KBM-7 (cell line): ENCODE measurements at regions not wholly inside any gene's neighbourhood (a gene's known extent, or its start where the extent isn't known, plus 50 kb on each side); places are given as distances from the start of the nearest gene placed in this dataset.

ENCODE experiments used
- DNase-seq: peaks from one replicate; pipeline ENCODE4 v3.0.0-alpha.2; 2015
- in situ Hi-C: fragments of 300-500 bp; cut with MboI; formaldehyde crosslinking; loops from 2 replicates; pipeline ENCODE4 v1.14.3; 2020; ENCODE audit warnings: low sequenced_read_pairs, low pct_unique_long_range_greater_than_20kb, mixed read lengths

DNA sequence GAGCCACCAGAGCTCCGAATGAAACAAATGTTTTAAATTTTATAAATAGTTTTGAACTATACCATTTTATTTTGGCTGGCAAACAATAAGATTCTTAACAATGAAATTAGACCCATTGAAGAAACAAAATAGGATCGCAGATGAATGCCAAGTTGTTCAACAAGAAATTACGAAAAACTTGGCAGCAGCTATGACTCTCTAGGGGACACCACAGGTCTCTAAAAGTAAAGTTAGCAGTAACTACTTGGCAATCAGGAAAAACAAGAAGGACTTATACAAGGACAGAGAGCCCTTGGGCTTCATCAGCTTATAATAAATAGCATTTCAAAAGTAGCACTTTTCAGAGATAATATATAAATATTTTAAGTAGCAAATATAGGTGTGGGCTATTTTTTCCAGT lies 603.8 kb upstream of the PSMD7 start:
- in situ Hi-C loops: no loop called here
- DNase-seq: no peak

DNA sequence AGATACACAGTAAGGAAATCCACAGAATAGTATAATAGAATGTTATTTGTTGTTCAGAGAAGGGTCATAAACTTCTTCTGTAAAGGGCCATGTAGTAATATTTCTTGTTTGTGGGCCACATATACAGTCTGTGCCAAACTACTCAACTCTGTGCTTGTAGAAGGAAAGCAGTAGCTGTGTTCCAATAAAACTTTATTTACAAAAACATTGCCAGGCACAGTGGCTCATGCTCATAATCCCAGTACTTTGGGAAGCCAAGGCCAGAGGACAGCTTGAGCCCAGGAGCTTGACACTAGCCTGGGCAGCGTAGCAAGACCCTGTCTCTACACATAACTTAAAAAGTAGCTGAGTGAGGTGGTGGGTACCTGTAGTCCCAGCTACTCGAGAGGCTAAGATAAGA lies 612.8 kb upstream of the PSMD7 start:
- in situ Hi-C loops: no loop called here
- no peak for DNase-seq

DNA sequence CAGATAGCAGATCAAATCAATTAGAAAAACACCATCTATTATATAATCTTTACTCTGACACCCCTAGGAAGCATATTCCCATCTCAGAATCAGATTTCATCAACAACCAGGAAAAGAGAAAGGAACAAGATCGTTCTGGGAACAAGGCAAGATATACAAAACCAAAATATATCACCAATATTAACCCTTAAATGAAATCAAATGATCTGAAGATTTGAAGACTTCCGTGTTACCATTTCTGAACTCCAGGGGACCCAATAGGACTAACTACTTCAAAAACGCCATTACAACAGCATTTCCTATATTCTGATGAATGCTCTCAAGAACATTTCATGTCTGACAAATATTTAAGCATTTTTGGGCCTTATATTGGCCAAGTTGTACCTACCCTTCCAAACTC lies 624.2 kb upstream of the ZFHX3 start:
- in situ Hi-C loops: no loop called here
- DNase-seq: no peak

DNA sequence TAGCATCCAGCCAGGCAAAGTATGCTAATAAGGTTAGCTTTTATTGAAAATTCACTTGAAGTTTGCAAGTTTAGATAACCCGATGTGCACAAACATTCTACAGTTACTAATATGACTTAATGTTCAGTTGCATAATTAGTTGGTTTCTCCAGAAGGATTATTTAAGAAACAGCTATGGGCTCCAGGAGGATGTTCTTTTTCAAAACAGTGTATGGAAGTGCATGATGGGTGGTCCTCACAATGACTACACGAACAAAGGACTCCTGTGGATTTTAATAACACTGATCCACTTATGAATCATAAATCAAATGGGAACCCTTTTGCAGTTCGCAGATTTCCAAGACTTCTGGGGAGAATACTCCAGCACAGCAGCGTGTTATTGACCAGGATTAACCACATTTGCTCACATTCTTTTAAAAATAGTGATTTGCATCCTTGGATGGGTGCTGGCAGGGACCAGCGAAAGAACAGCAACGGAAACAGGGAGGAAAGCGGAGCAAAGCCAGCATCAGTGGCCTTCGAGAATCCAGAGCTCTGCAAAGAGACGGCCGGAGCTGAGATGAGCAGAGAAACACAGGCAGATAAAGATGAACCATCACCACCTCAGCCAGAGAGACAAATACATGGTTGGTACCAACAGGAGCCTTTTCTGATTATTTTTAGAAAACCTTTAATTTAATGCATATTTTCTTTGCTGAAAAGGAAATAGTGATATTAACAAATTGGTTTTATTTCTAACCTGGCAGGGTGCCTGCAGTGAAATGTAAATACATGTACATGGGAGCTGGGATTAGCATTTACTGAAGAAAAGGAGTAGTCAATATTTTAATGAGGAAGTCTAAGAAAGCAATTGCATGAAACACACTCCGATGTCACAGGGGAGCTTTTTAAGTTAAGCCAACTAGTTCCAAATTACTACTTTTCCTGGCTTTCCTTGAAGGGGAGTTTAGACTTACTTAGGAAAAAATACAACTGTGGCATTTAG lies 623.2 kb upstream of the ZFHX3 start:
- DNase-seq: no peak
- in situ Hi-C loops: no loop called here

DNA sequence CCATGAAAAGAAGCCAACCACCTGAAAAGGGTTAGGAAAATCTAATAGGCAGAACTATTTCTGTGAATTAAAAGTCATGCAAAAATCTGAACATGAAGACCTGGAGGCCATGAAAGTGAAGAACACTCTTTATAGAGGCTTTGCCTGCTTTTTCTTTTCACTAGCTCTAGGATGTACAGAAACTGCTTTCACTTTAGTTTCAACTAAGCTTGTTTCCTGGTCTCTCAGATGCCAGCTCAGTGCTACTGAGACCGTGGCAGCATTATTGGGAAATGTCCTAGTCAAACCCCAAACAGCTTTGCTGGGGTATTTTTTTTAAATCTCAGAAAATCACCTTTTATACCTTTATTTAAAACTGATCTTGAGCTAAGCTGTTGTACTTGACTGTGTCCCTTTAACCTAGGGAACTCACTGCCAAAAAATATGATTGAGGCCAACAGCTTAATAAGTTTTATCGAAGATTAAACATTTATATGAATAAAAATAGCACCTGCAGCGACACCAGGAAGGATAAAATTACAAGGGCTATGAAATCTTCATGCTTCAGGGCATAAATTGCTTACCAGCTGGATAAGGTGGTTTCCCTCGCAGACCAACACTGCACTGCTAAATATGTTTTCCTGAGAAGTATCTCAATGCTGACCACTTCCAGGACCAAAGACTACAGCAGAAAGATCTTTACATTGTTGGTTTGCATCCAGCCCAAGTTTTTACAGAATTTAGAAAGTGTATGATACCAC lies 621.8 kb upstream of the ZFHX3 start:
- no peak for DNase-seq
- in situ Hi-C loops: no loop called here

DNA sequence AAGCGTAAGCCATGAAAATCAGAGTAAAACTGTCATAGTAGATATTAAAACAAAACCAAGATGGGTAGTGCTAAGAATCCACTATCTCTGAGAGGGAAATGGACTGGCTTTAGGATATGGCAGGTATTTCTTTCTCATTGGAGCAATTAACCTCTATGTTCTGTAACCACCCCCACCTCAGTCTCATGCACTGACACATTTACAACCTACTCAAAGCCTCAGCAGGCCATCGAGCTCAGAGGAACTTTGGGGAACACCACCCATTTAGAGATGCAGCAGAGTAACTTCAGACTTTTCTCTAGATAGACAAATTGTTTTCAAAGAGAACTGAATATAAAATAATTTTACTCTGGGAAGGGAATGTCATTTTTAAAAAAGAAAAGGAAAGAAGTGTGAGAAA lies 615.8 kb upstream of the ZFHX3 start:
- in situ Hi-C loops: no loop called here
- no peak for DNase-seq

DNA sequence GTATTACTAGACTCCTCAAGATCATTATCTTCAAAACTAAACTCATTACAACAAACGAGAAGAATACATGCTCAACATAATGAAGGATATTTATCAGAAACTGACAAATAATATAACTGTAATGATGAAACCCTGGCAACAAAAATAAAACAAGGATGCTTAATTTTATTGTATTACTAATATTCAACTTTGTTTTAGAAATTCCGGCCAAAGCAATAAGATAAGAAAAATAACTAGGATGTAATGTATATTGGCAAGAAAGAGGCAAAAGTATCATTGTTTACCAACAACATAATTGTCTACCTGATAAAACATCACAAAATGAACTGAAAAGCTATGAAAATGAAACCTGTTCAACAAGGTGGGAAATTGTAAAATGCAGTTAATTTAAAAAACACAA lies 588.3 kb upstream of the ZFHX3 start:
- no peak for DNase-seq
- in situ Hi-C loops: no loop called here

DNA sequence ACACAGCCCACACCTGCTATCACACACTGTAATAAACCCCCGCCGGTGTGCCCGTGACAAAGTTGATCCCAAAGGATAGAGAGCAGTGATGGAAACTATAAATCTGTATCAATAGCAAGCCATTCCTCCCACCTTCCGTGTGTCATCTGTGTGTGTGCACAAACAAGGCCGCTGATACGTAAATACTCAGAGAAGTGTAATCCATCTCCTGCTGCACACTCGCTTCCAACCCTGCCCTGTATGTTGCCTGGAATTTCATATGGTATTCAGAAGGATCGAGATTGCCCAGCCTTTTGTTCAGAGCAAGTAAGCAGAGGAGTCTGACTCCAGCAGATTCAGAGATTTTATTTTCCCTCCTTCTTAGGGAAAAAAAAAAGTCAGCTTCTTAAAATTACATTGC lies 581.1 kb upstream of the ZFHX3 start:
- DNase-seq: no peak
- in situ Hi-C loops: no loop called here

DNA sequence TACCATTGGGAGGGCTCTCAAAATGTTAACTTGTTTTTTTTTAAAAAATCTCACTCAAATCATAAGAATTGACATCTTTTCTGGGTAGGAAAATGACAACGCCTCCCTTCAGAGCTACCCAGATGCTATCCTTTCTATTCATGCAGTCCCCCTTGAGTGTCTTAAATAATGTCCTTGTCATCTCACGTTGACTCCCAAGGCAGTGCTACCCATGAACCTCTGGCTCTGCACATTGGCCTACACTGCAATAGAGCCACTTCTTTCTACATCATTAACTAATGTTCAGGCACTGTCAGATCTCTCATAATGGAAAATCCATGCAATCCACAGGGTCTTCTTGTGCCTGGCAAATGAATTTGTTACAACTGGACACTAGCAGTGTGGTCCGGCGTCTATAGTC lies 569.8 kb upstream of the ZFHX3 start:
- no peak for DNase-seq
- in situ Hi-C loops: no loop called here

DNA sequence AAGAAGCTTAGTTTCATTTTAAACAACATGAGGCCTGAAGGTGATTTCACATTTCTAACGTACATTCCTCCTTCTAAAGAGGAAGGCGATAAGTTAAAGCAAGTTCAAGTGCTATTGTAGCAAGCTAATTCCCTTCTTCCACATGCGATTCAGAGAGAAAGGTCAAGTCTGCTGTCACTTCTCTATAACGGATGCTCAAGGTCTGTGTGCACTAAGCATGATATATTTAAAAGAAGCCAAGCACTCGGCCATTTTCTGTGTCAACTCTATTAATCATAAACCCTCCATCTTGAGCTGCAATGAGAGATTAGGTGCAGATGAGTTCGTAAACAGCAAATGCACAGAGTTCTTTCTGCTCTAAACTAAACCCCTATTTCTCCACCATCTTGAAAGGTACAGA lies 568.8 kb upstream of the ZFHX3 start:
- in situ Hi-C loops: no loop called here
- DNase-seq: no peak

DNA sequence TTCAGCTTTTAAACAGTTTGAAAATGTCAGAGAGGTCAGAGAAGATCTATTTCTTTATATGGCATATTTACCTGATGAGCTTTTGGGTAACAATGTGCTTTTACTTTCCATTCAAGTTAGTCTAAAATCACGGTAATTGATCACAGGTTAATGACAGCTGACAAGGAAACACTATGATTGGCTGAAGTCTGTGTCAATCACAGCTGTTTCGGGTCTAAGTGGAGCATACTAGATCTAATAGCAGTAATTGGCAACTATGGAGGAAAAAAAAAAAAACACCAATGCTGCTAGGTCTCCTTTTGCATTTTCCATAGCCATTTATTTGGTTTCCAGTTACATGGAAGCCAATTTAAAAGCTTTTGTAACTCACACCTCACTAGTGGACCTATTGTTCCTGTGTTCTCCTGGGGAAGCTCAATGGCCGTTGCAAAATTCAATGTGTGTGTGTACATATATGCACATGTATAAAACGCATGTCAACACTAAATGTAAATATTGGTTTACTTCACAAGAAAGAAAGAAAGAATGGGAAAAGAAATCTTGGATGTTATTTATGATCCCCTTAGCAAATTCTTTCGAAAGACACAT lies 568.3 kb upstream of the ZFHX3 start:
- no peak for DNase-seq
- in situ Hi-C loops: no loop called here

DNA sequence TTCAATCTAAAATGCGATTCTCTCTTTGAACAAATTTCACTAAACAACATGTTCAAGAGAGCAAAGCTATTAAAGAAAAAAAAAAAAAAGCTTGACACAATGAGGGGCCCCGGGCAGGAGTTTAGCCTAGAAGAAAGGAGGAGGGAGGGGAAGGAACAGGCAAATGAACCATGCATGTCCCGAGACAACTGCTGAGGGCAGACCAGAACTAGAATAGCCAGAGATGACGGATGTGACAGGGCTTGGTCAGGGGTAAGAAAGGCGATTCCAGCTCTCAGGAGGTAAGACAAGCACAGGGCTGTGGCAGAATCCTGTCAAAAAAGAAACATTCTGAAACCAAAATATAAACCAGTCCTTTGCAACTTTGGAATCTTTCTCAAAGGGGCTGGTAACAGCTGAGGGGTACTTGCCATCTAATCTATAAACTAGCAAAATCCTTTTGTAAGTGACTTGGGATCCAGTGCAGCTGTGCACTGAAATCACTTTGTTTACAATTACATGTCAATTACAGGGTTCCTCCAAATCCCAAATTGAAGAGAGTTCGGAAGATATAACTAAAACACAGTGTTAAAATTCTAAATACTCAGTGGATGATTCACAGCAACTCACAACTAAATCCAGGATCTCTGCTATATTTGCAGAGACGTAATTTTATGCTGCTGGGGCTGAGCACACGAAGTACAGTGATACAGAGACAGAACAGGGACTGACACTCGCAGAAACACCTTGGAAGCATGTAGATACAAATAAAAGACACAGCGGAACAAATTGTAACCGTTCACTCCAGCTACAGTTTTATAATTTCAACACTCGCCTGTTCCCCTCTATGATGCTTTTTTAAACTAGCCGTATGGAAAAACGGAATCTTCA lies 567.4 kb upstream of the ZFHX3 start:
- no peak for DNase-seq
- in situ Hi-C loops: no loop called here

DNA sequence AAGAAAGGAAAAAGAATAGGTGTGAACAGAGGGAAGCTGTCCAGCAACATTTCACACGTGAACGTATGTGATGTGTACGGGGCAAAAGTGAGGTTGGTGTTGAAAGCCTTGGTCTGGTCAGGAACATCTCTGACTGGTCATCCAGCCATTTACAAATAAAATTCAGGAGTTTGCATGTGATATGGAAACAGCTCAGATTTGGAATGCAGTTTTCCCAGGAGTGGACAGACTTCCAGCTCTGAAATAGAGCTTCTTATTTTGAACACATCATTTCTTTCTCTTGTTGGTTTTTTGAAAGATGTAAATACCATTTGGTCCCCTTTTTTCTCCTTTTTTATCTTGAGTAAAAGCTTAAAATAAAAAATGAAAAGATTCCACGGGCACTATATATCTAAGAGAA lies 566.2 kb upstream of the ZFHX3 start:
- DNase-seq: no peak
- in situ Hi-C loops: no loop called here

DNA sequence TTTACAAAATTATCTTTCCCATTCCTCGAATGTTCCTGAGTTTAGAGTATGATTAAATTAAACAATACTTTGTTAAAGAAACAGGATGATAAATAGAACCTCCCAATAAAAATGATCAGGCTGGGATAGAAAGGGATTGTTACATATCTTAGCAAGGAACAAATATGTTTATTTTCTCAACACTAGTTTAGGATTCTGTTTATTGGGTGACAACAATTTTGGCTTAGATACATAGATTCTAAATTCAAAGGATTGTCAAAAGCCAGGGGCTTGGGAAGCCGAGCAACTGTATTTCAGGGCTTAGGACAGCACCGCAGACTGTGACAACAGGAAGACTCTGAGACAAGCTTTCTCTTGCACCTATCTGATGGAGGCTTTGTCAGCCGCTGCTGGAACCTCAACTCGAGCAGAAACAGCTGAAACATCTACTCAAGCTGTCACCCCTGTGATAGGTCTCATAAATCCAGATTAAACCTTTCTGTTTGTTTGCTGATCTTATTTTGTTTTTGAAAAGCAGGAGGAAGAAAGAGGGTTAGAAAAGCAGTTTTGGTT lies 562.8 kb upstream of the ZFHX3 start:
- in situ Hi-C loops: no loop called here

DNA sequence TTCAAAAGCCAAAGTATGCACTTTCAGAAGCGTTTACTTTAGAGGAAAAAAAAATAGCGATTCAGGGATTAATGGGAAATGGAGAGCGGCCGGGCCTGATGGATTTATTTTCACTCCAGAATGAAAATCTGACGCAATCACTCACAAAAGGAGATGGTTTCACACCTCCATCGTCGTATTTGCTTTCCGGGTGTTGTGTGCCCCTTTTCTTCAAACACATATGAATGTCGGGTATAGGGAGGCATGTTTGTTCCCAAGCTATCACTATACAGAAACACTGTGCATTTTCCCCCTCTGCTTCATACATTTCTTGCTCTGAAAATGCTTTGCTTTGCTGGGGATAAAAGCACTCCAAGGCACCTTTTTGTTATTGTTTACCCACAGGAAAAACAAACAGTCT lies 562.2 kb upstream of the ZFHX3 start:
- no peak for DNase-seq
- in situ Hi-C loops: no loop called here

More for the DNA sequence above, 562.8 kb upstream of the ZFHX3 start:
- no peak for DNase-seq

DNA sequence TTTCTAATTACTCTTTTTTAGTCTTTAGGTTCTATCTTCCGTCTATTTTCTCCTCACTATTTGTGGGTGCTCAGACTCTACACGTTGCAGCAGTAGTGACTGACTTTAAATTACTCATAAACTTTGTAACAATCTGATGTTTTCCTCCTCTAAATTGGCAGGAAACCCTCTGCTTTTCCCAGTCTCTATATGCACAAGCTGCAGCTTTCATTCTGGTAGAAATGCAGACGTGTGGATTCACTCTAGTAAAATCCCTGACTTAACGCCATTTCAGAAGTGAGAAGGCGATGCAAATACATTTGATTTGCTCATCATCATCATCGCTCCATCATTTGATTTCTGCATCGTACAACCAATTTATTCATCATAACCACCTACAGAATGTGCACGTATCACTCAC lies 561.0 kb upstream of the ZFHX3 start:
- DNase-seq: no peak
- in situ Hi-C loops: no loop called here

DNA sequence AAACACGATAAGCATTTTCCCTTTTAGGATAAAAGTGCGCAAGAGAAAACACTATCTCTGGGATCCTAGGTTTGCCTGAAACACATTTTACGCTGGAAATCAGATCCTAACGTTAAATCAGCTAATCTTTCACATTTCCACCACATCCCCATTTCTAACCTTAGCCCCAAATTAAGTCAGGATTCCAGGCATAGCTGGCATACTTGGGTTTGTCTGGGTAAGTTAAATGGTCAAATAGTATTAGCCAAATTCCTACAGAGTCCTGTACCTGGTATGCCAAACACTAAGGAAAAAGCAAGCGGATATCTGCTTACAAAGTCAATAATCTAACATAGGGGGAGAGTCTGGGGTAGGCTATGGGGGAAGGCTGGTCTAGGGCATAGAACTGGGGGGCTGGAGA lies 557.4 kb upstream of the ZFHX3 start:
- in situ Hi-C loops: no loop called here
- DNase-seq: no peak

DNA sequence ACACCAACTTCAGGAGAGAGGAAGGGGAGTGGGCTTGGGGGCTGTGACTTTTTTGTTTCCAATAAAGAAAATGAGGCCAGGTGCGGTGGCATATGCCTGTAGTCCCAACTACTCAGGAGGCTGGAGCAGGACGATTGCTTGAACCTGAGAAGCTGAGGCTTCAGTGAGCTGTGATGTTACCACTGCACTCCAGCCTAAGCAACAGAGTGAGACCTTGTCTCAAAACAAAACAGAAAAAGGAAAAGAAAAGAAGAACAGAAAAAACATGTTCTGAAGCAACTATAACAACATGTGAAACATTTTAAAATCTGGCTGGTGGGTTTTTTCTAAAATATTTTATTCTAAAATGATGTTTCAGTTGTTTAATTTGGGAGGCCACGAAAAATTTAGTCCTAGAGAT lies 554.0 kb upstream of the ZFHX3 start:
- in situ Hi-C loops: no loop called here
- no peak for DNase-seq

DNA sequence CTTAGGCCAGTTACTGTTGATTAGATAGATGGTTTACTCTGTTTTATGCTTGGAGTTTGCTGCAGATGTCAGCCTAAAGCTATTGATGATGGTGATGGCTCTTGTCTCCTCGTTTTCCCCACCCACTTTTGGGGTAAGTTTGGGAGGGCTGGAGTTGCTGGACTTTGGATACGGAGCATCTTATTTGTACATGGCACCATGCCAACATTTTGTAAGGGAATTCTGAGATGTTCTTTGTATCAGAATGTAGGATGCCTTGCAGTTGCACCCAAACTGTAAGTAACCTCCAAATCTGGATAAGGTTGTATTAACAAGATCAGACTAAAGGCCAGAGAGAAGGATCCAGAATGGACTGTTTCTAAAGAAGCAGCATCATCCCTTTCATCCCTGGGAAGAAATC lies 551.9 kb upstream of the ZFHX3 start:
- in situ Hi-C loops: no loop called here
- no peak for DNase-seq
